OCI-LY7 (cell line): ENCODE measurements at regions not wholly inside any gene's neighbourhood (a gene's known extent, or its start where the extent isn't known, plus 50 kb on each side); places are given as distances from the start of the nearest gene placed in this dataset.

Experiments used
- EZH2phosphoT487 ChIP-seq: fragments of 200-600 bp; sonication (generic); IDR thresholded peaks from 2 replicates; pipeline ENCODE4 v1.6.1; 2018; ENCODE audit warnings: low read depth, borderline replicate concordance, mild to moderate bottlenecking, mixed run types, antibody characterized with exemption, low read length, moderate library complexity, mixed read lengths
- TF ChIP-seq, protein P1 (sequence below): fragments of 200-600 bp; sonication (generic); conservative IDR thresholded peaks from 2 replicates; pipeline ENCODE4 v1.5.1; 2014; ENCODE audit warnings: mild to moderate bottlenecking, antibody characterized with exemption, low read length, moderate library complexity, mixed read lengths

GRCh38 chr16:27706156-27706865 is 156.4 kb downstream of the KATNIP start:
- TF ChIP-seq, protein P1, sequence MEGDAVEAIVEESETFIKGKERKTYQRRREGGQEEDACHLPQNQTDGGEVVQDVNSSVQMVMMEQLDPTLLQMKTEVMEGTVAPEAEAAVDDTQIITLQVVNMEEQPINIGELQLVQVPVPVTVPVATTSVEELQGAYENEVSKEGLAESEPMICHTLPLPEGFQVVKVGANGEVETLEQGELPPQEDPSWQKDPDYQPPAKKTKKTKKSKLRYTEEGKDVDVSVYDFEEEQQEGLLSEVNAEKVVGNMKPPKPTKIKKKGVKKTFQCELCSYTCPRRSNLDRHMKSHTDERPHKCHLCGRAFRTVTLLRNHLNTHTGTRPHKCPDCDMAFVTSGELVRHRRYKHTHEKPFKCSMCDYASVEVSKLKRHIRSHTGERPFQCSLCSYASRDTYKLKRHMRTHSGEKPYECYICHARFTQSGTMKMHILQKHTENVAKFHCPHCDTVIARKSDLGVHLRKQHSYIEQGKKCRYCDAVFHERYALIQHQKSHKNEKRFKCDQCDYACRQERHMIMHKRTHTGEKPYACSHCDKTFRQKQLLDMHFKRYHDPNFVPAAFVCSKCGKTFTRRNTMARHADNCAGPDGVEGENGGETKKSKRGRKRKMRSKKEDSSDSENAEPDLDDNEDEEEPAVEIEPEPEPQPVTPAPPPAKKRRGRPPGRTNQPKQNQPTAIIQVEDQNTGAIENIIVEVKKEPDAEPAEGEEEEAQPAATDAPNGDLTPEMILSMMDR, result no peak
- no peak for TF ChIP-seq EZH2phosphoT487
